GM13977 (cell line): ENCODE measurements at regions not wholly inside any gene's neighbourhood (a gene's known extent, or its start where the extent isn't known, plus 50 kb on each side); places are given as distances from the start of the nearest gene placed in this dataset.

ENCODE experiments used
- DNase-seq: peaks from one replicate; pipeline ENCODE4 v3.0.0; 2012; ENCODE audit warnings: low spot score
- in situ Hi-C: fragments of 300-500 bp; cut with MboI; formaldehyde crosslinking; loops from one replicate; pipeline ENCODE4 v1.12.0; 2022; ENCODE audit warnings: low sequenced_read_pairs, low pct_unique_long_range_greater_than_20kb, mixed read lengths, inconsistent platforms; ENCODE audit not compliant: unreplicated experiment
- TF ChIP-seq, protein P1 (sequence below): IDR thresholded peaks from 2 replicates; pipeline ENCODE4 v1.5.1; 2012; ENCODE audit warnings: mild to moderate bottlenecking, control low read depth; ENCODE audit not compliant: insufficient read depth; ENCODE audit errors: extremely low read depth, missing control alignments

DNA sequence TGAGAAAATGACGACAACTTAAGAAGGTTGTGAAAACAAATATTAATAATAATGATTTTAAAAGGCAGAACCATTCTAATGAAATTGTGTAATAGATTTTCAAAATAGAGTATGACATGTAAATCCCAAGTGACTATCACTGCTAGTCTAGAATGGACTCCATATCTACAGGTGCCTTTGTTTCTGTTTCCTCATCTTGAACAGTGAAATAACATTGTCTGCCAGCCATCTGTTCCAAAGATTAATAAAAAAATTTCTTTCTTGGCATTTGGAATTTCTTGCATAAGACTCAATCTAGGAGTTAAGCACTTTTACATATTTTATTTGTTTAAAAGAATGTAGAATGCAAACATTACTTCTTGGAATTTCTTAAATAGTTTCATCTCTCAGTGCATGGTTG is 520.1 kb upstream of the ARGLU1 start:
- in situ Hi-C loops: no loop called here
- TF ChIP-seq, protein P1, sequence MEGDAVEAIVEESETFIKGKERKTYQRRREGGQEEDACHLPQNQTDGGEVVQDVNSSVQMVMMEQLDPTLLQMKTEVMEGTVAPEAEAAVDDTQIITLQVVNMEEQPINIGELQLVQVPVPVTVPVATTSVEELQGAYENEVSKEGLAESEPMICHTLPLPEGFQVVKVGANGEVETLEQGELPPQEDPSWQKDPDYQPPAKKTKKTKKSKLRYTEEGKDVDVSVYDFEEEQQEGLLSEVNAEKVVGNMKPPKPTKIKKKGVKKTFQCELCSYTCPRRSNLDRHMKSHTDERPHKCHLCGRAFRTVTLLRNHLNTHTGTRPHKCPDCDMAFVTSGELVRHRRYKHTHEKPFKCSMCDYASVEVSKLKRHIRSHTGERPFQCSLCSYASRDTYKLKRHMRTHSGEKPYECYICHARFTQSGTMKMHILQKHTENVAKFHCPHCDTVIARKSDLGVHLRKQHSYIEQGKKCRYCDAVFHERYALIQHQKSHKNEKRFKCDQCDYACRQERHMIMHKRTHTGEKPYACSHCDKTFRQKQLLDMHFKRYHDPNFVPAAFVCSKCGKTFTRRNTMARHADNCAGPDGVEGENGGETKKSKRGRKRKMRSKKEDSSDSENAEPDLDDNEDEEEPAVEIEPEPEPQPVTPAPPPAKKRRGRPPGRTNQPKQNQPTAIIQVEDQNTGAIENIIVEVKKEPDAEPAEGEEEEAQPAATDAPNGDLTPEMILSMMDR: no peak
- DNase-seq: no peak

DNA sequence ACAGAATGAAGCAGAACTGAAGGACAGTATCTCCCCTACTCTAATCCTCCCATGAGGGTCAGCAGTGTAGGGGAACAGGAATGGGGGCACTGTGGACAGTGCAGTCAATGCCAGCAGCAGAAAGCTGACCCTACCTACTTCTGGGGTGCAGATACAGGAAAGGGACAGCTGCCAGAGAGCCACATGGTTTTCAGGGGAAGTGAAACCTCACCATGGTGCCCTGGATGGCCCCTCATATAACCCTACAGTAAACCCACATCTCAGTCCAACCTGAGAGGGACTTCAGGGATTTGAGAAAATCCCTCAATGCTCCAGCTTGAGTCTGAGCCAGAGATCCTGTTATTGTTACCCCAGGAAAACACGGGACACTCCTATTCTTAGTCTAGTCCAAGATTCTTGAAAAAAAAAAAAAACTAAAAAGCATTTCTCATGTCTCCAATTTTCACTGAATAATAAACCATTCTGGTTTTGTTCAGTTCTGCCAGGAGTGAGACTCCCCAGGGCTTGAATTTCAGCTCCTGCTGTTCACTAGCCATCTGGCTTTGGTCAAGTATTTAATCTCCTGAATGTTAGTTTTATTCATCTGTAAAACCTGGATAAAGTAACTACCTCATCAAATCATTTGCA is 511.6 kb upstream of the ARGLU1 start:
- TF ChIP-seq, protein P1: no peak
- DNase-seq: no peak
- in situ Hi-C loops: no loop called here

- TF ChIP-seq, protein P1: no peak
- in situ Hi-C loops: no loop called here
- DNase-seq: no peak
Observed at GRCh38 chr13:107078229-107078765, 510.4 kb upstream of the ARGLU1 start.

- in situ Hi-C loops: no loop called here
- no peak for DNase-seq
- TF ChIP-seq, protein P1: no peak
Observed at GRCh38 chr13:107076801-107077200, 508.9 kb upstream of the ARGLU1 start.

DNA sequence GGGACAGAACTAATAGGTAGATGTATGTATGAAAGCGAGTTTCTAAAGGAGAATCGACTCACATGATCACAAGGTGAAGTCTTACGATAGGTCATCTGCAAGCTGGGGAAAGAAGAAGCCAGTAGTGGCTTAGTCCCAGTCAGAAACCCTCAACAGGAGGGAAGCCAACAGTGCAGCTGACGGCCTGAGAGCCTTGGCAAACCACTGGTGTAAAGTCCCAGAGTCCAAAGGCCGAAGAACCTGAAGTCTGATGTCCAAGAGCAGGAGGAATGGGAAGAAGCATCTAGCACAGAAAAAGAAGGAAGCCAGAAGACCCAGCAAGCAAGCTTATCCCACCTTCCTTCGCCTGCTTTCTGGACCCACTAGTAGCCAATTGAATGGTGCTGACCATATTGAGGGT is 507.6 kb upstream of the ARGLU1 start:
- TF ChIP-seq, protein P1: no peak
- DNase-seq: no peak

GRCh38 chr13:107070792-107071191 is 502.9 kb upstream of the ARGLU1 start:
- DNase-seq: no peak
- TF ChIP-seq, protein P1: no peak
- in situ Hi-C loops: no loop called here

More for the DNA sequence above, 507.6 kb upstream of the ARGLU1 start:
- in situ Hi-C loops: no loop called here
